Stimulated activated CD4-positive, alpha-beta T cell treated with anti-CD3 and anti-CD28 coated beads, Interleukin-2, amount 100 ng/mL, for 24 hours (primary cell): ENCODE measurements at regions not wholly inside any gene's neighbourhood (a gene's known extent, or its start where the extent isn't known, plus 50 kb on each side); places are given as distances from the start of the nearest gene placed in this dataset.

ENCODE experiments used
- DNase-seq, 2 donors: peaks; one replicate each; pipeline ENCODE4 v3.0.0-alpha.2; 2020

DNA sequence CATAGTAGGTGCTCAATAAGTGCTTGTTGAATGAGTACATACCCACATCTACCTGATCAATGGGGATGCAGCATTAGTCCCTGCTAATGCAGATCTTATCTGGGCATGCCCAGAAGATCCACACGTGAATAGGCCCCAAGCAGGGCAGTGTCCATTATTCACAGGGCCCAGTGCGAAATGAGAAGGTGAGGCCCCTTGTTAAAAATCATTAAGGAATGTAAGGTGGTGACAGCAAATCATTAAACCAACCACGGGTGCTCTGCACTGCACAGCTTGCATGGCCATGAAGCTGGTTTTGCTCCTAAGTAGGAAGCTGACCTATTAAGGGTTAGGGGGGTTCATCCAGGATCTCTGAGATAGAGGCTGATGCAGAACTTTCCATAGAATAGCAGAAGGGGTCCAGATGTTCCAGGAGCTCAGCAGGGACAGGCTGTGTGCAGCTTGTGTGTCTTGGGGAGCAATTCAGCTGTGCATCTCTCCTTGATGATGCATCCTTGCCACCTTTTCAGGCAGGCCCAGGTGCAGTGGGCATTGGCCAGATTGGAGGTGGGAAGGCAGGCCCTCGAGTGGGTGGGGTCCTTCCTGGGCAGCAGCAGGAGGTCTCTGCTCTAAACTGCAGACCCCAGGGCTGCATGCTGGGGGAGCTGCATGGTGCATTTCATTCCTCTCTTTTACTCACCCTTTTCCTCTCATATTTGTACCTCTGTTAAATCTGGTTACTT lies 231.3 kb upstream of the PWP1 start:
- no peak for DNase-seq

GRCh38 chr12:107457362-107457935 lies 228.2 kb upstream of the PWP1 start:
- DNase-seq: no peak

DNA sequence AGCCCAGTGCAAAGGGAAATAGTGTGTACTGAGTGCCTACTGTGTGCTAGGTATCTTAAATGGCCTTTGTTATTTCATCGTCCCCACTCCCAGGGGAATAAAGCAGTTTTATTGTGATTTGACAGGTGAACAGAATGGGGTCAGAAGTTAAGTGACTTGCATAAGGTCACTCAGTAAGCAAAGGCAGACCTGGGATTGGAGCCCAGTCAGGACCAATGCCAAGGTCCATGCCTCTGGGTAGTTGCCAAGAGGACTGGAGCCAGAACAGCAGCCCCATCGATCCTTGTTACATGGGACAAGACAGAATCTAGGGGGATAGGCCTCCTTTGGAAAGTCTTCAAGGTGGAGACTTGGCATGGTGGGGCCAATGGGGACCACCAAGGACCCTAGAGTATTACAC lies 227.4 kb upstream of the PWP1 start:
- DNase-seq: no peak

DNA sequence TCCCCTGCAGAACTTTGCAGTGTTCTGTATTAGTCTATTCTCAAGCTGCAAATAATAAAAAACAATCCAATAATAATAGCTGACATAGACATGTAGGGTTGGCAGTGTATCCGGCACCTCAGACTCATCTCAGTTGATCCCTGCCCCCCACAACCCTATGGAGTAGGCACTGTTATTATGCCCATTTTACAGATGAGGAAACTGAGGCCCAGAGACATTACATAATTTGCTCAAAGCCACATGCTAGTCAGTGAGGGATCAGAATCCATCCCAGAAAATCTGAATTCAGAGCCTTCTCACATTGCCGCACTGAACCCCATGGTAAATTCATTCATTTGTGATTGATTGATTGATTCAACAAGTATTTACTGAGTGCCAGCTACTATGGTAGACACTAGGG lies 226.6 kb upstream of the PWP1 start:
- no peak for DNase-seq

DNA sequence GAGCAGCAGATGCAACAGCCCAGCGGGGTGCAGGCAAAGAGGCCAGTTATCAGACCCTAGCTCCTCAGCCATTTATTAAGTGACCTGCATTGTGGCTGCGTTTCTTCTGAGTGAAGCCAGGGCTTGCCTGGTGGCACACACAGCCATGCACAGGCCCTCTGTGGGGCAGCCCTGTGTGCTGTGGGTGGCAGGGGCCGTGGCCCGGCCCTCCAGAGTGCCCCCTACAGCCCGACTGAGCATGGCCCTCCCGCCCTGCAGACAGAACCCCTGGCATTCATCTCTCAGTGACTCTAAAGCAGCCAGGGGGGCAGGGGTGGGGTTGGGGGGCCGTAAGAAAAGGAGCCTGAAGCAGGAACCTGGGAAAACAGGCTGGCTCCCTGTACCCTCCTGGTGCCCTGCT lies 226.0 kb upstream of the PWP1 start:
- no peak for DNase-seq

DNA sequence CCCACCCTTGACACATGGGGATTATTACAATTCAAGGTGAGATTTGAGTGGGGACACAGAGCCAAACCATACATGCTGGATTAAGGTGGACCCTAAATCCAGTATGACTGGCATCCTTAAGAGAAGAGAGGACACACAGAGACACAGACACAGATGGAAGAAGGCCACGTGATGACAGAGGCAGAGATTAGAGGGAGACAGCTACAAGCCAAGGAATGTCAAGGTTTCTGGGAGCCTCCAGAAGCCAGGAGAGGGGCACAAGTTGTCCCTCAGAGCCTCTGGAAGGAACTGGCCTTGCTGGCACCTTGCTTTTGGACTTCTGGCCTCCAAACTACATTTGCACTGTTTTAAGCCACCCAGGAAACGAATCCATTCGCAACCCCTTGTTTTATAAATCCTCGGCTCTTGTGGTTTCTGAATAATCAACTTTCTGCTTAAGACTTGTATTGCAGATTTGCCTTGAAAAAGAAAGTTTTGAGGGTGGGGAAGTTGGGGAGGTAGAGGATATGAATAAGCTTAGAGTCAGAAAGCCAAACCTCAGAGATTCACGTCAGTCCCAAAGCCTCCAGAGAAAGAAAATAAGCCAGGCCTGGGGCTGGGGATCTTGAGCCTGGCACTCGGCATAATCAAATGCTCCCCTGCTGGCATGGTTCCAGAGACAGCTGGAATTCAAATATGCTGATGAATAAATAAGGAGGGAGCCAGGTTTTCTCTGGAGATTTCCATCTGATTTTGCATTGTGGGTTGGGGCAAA lies 224.2 kb upstream of the PWP1 start:
- DNase-seq: no peak

DNA sequence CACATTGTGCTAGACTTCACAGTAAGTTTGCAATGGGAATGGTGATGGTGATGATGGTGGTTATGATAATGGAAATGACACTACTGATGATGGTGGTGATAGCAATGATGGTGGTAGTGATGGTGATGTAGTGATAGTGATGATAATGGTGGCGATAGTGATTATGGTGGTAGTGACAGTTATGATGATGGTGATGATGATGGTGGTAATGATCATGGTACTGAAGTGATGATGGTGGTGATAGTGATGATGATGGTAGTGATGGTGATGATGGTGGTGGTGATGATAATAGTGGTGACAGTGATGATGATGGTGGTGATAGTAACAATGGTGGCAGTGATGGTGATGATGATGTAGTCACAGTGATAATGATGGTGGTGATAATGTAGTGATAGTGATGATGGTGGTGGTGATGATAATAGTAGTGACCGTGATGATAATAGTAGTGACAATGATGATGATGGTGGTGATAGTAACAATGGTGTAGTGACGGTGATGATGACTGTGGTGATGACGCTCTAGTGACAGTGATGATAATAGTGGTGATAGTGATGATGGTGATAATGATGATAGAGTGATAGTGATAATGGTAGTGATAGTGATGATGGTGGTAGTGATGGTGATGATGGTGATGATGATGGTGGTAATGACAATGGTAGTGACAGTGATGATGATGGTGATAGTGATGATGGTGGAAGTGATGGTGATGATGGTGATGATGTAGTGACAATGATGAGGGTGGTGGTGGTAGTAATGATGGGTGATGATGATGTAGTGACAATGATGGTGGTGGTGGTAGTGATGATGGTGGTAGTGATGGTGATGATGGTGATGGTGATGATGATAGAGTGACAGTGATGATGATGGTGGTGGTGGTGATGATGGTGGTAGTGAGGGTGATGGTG lies 222.9 kb upstream of the PWP1 start:
- DNase-seq: no peak

DNA sequence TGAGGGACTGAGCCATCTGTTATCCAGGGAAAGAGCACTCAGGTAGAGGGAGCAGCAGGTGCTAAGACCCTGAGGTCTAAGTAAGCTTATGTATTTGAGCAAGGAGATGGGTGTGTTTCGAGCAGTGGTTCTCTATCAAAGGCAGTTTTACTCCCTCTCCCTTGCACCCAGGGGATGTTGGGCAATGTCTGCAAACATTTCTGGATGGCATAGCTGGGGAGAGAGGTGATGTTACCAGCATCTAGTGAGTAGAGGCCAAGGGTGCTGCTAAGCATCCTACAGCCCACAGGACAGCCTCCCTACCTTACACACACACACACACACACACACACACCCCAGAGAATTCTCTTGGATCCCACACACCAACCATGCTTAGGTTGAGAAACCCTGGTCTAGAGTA lies 221.0 kb upstream of the PWP1 start:
- no peak for DNase-seq

GRCh38 chr12:107465625-107466024 lies 220.0 kb upstream of the PWP1 start:
- DNase-seq: no peak

DNA sequence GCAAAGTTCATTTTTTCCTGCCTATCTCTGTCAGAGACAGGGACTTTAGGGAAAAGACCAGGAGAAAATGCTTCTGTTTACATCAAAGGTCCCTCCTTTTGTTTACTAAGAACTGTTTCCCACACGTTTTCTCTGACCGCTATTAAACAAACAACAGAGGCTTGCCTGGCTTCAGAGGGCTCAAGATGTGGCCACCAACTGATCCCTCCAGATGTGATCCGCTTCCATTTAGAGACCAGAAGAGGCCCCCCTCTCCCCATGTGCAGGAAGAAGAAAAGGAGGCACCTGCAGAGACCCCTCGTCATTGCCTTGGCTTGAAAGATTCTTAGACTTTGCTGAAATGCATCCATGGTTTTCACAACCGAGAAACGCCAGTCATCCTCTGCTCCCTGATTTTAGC lies 217.9 kb upstream of the PWP1 start:
- DNase-seq: no peak

DNA sequence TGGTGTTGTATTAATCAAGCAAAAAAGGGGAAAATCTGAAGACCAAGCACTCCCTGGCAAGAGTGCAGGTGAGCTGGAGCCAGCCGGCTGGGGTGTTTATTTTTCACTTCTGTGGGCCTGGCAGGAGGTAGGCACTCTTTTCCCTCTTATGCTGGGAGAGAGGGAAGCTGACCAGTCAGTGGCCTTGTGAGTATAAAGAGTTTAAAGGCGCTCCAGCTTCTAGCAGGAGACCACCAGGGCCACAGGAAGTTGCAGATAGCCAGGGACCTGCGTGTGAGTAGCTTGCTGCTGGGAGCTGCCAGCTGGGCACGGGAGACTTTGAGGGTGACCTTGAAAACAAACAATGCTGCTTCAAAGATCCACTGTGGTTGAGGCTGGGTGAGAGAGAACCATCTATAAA lies 217.4 kb upstream of the PWP1 start:
- DNase-seq: no peak

DNA sequence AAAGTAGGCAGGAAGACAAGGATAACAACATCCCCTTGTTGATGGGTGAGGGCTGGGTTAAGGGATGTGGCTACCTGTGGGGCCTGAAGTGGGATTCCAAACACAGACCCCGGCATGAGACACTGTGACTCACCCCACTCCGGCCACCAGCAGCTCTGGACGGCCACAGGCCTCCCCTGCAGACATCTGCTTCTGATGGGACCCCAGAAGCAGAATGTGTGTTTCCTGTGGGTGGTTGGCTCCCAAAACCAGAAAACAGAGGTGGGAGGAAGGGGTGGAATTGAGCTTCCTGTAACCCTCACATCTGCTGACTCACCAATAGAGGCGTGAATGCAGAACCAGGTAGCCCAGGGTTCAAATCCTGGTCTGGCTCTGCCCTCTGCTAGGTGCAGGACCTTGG lies 216.6 kb upstream of the PWP1 start:
- no peak for DNase-seq

GRCh38 chr12:107470645-107471044 lies 215.0 kb upstream of the PWP1 start:
- no peak for DNase-seq

- DNase-seq: no peak
These were observed 213.3 kb upstream of the PWP1 start for GRCh38 chr12:107472308-107472707.

GRCh38 chr12:107474099-107474498 lies 211.5 kb upstream of the PWP1 start:
- no peak for DNase-seq

- DNase-seq: no peak
These were observed 210.7 kb upstream of the PWP1 start for GRCh38 chr12:107474639-107475539.

GRCh38 chr12:107475900-107476299 lies 209.7 kb upstream of the PWP1 start:
- no peak for DNase-seq

- no peak for DNase-seq
These were observed 208.6 kb upstream of the PWP1 start for GRCh38 chr12:107477018-107477417.

GRCh38 chr12:107477947-107478610 lies 207.5 kb upstream of the PWP1 start:
- no peak for DNase-seq

DNA sequence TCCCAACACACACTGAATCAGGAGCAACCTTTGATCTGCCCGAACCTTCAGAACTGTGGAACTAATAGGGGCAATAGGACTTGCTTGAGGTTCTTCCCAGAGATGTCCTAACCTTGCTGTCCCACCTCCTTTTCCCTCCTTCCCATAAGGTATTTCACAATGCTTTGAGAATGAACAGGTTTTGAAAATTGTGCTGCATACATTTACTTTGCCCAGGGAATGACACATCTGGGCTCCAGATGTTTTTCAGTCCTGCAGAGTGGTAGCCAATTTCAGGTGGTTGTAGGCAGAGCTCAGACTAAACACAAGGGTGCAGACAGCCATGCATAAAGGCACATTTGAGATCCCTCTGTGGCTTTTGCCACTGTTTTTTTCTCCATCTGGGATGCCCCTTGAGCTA lies 206.7 kb upstream of the PWP1 start:
- DNase-seq: no peak

GRCh38 chr12:107480836-107481608 lies 204.6 kb upstream of the PWP1 start:
- DNase-seq: no peak
